ENCODE measurements at regions not wholly inside any gene's neighbourhood (a gene's known extent, or its start where the extent isn't known, plus 50 kb on each side); places are given as distances from the start of the nearest gene placed in this dataset.

DNA sequence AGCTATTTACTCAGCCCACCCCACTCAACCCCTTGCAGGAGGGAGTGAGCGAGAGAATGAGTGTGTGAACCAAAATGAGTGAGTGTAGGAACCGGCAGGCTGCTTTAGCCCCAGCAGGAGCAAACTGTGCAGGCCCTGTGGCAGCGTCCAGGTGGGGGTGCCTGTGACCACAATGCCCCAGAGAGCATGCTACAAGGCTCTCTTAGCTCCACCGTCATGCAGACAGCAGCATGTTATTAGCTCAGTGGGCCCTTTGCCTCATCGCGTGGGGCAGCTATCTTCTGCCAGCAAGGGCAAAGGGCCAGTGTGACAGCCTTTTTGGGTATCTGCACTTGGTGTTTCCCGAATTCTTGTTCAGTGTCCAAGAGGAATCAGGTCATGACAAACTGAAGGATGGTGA lies 271.3 kb downstream of the GPM6A start:
- Histone ChIP-seq H3K4me3 (no peak overlapping the region), H3K27ac (no peak overlapping the region), H3K27me3 (no peaks in the 10 kb centered on the region), H3K9me3 (no peaks in the 10 kb centered on the region), H3K4me1 (no peaks in the 10 kb centered on the region), H3K36me3 (no peaks in the 10 kb centered on the region)
- TF ChIP-seq EP300 (IDR thresholded peaks at IDR 0.05) (no peak), POLR2A (IDR thresholded peaks at IDR 0.05) (no peak), POLR2AphosphoS5 (IDR thresholded peaks at IDR 0.05) (no peak)
- TF ChIP-seq, protein P1, sequence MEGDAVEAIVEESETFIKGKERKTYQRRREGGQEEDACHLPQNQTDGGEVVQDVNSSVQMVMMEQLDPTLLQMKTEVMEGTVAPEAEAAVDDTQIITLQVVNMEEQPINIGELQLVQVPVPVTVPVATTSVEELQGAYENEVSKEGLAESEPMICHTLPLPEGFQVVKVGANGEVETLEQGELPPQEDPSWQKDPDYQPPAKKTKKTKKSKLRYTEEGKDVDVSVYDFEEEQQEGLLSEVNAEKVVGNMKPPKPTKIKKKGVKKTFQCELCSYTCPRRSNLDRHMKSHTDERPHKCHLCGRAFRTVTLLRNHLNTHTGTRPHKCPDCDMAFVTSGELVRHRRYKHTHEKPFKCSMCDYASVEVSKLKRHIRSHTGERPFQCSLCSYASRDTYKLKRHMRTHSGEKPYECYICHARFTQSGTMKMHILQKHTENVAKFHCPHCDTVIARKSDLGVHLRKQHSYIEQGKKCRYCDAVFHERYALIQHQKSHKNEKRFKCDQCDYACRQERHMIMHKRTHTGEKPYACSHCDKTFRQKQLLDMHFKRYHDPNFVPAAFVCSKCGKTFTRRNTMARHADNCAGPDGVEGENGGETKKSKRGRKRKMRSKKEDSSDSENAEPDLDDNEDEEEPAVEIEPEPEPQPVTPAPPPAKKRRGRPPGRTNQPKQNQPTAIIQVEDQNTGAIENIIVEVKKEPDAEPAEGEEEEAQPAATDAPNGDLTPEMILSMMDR (IDR thresholded peaks at IDR 0.05): no peak
- DNase-seq (peak in 1 of 2 donors; percentile 16), ATAC-seq (ENCODE audit: low FRiP score in 2 of 2) (no peak)
- 89 to 93% methylated on average over 7 of the region's 7 CpGs for WGBS, 2 donors

DNA sequence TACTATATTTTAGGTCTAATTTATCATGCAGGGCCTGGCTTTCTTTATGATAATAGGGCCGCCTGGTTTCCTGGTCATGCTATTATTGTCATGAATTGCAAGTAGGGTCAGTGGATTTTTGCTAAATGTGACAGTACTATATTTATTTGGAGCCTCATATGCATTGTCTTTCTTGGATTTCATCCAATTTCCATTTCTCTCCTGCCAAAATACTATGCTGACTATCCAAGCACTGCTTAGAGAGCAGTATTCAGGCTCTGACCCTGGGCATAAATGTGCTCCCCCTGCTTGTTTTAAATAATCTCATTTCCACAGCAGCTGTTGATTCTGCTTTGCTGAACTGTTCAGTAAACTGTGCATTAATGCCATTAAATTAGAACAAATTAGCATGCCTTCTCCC lies 269.3 kb downstream of the GPM6A start:
- ATAC-seq (ENCODE audit: low FRiP score in 2 of 2): no peak
- no peak for TF ChIP-seq EP300 (IDR thresholded peaks at IDR 0.05)
- TF ChIP-seq, protein P1 (IDR thresholded peaks at IDR 0.05): no peak
- TF ChIP-seq POLR2A (IDR thresholded peaks at IDR 0.05): no peak
- no peak for TF ChIP-seq POLR2AphosphoS5 (IDR thresholded peaks at IDR 0.05)
- WGBS, 2 donors: 56 to 74% methylated on average over 1 of the region's 1 CpG
- no peak for DNase-seq
- Histone ChIP-seq H3K36me3 (no peaks in the 10 kb centered on the region), H3K4me3 (no peak overlapping the region), H3K27me3 (no peaks in the 10 kb centered on the region), H3K27ac (no peak overlapping the region), H3K4me1 (no peaks in the 10 kb centered on the region), H3K9me3 (no peaks in the 10 kb centered on the region)

DNA sequence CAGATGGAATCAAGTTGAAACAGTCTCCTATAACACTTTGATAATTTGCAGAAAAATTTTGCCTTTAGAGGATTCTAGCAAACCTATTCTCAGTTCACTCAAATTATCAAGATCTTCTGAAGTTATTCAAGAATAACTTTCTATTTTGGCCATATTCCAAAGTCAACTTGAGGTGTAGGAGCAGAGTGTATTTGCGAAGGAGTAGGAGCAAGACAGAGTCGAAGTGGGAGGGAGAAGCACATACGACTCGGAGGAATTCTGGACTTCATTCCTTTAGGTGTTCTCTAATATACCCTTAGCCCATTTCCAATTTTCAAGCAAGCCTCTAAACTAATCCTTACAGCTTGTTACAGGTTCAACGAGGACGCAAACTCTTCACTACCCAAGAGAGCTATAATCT lies 252.9 kb downstream of the GPM6A start:
- Histone ChIP-seq H3K27ac (no peak overlapping the region), H3K9me3 (no peaks in the 10 kb centered on the region), H3K36me3 (no peaks in the 10 kb centered on the region), H3K27me3 (no peaks in the 10 kb centered on the region), H3K4me1 (no peaks in the 10 kb centered on the region), H3K4me3 (no peak overlapping the region)
- WGBS, 2 donors: 60 to 75% methylated on average over 6 of the region's 6 CpGs
- TF ChIP-seq, protein P1 (IDR thresholded peaks at IDR 0.05): no peak
- TF ChIP-seq POLR2A (IDR thresholded peaks at IDR 0.05): no peak
- no peak for TF ChIP-seq POLR2AphosphoS5 (IDR thresholded peaks at IDR 0.05)
- no peak for TF ChIP-seq EP300 (IDR thresholded peaks at IDR 0.05)
- no peak for ATAC-seq (ENCODE audit: low FRiP score in 2 of 2)
- no peak for DNase-seq

DNA sequence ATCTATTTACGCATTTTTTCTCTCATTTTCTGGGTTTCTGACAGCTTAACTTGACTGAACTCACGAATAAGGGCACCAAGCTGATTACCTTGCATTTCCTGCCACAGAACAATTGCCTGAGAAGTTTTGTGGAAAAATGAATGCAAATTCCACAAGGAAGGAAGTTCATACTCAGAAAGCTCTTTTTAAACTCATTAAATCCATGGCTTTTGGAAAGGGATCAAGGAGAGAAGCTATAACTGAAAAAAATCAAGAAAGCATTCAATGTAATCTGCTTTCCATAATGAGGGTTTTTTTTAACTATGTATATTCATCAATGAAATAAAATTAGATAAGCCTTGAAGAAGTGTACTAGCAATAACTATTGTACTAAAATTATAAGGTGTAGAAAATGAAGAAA lies 252.5 kb downstream of the GPM6A start:
- WGBS, 2 donors: 45 to 52% methylated on average over 2 of the region's 2 CpGs
- TF ChIP-seq, protein P1 (IDR thresholded peaks at IDR 0.05): no peak
- TF ChIP-seq POLR2A (IDR thresholded peaks at IDR 0.05) (no peak), EP300 (IDR thresholded peaks at IDR 0.05) (no peak), POLR2AphosphoS5 (IDR thresholded peaks at IDR 0.05) (no peak)

DNA sequence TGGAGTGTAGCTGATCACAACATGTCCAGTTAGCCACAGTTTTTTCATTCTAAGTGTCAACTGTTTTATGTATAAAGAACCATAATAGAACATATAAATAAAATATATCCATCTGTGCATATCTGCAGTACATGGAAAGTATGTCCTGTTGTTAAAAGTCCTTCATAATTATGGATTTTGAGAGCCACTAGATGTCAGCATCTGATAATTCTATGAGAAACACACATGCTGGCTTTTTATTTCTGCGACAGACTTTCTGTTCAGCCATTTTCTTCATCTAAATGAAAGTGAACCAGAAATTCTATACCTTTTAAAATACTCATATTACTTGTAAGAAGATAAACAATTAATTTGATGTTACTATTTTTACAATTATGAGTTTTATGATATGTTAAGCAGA lies 251.5 kb downstream of the GPM6A start:
- ATAC-seq (ENCODE audit: low FRiP score in 2 of 2) (no peak), DNase-seq (no peak)
- WGBS, 2 donors: 36 to 50% methylated on average over 1 of the region's 1 CpG
- no peak overlapping the region for H3K27ac ChIP-seq
- H3K9me3 ChIP-seq: no peaks in the 10 kb centered on the region
- no peaks in the 10 kb centered on the region for H3K36me3 ChIP-seq
- no peak for TF ChIP-seq POLR2A (IDR thresholded peaks at IDR 0.05)
- TF ChIP-seq EP300 (IDR thresholded peaks at IDR 0.05): no peak
- no peak for TF ChIP-seq POLR2AphosphoS5 (IDR thresholded peaks at IDR 0.05)
- TF ChIP-seq, protein P1 (IDR thresholded peaks at IDR 0.05): no peak
- H3K4me3 ChIP-seq: no peak overlapping the region
- H3K27me3 ChIP-seq: no peaks in the 10 kb centered on the region
- no peaks in the 10 kb centered on the region for H3K4me1 ChIP-seq

More for the DNA sequence above, 252.5 kb downstream of the GPM6A start:
- Histone ChIP-seq H3K36me3 (no peaks in the 10 kb centered on the region), H3K9me3 (no peaks in the 10 kb centered on the region), H3K27me3 (no peaks in the 10 kb centered on the region), H3K4me1 (no peaks in the 10 kb centered on the region), H3K27ac (no peak overlapping the region), H3K4me3 (no peak overlapping the region)
- DNase-seq (no peak), ATAC-seq (ENCODE audit: low FRiP score in 2 of 2) (no peak)

Measured in upper lobe of left lung (tissue), 6 donors.